NCI-H748 (cell line): ENCODE measurements at regions not wholly inside any gene's neighbourhood (a gene's known extent, or its start where the extent isn't known, plus 50 kb on each side); places are given as distances from the start of the nearest gene placed in this dataset.
"Not testable (repeated sequence)": the region's sequence is repeated elsewhere in the genome, so short reads cannot be mapped to it uniquely, and the experiment has no call there.

Source experiments
- DNase-seq: peaks from one replicate; lab custom pipeline; 2025; ENCODE audit not compliant: unreplicated experiment; lab: John Stamatoyannopoulos, UW

DNA sequence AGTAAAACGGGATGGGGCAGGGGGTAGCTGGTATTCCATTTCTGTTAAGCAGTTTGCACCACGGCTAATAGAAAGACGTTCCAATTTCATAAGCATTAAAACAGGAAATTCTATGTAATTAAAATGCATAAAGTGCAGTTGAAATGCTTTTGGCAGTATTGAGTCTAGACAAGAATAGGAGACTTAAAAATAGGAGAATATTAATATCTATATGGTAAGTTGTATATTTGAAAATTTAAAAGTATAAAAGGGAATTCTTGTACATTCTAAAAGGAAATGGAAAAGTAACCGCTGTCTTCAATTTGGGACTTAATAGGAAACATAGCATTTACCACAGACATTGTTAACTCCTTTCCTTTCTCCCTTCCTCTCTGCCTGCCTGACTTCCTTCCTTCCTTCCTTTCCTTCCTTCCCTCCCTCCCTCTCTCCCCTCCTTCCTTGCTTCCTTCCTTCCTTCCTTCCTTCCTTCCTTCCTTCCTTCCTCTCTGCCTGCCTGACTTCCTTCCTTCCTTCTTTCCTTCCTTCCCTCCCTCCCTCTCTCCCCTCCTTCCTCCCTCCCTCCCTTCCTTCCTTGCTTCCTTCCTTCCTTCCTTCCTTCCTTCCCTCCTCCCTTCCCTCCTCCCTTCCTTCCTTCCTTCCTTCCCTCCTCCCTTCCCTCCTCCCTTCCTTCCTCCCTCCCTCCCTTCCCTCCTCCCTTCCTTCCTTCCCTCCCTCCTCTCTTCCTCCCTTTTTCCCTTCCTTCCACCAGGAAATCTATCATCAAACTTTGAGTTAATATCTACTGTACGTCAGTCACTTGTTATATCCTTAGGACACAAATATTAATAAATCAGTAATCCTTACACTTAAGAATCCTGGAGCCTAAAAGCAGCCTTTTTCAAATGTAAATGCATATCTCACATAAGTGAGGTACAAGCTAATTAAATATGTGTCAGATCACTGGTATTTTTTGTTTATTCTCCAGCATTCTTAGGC, 1049.3 kb downstream of the GALC start:
- DNase-seq, result no peak

DNA sequence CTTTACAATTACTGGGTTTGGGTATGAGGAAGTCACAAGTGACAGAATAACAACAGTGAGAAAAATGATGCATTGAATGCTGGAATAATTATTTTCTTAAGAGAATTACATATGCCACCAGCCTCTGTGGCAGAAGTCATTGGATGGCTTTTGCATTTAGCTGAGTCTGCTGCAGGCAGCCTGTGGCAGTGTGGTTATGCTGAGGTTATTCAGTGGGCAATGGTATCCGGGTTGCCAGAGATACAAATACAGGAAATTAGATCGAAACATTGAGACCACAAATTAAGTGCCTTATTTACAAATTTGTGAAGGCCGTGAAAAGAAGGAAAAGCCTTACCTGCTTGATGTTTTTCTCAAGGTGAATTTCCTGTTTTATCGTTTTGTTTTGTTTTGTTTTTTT, 1050.0 kb downstream of the GALC start:
- no peak for DNase-seq

DNA sequence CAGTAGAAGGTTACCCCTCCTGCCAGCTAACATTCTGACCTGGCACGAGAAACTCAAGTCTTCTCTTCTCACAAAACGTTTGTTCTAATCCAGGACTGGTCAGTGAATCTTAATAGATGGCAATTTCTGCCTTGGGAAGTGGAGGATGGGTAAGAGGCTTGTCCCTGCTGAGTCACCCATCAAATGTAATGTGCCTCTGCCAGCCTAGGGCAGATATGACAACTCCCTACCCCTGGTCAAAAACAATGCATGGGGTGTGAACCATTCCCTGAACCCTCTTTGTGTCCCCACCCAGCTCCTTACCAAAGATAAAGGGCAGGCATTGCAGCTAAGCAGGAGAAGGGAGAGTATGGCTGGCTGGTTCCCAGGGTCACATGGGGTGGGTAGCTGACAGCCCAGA, 1052.9 kb downstream of the GALC start:
- DNase-seq, result no peak

DNA sequence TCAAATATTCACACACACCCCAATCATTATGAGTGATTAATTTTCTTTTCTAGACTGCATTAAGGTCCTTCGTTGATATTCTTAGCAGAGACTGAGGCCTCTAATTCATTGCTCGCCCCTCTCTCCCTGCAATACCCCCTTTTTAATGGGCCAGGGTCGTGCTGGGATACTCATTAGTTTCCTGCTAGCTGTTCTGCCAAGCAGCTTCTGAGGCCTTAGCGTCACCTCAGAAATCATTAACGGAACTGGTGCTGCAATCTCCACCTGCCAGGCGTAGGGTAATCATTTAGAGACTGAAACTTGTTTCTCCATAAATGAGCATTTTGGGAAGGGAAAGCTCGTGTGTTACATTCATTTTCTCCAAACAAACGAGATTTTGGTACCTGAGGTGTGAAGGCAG, 1054.7 kb downstream of the GALC start:
- DNase-seq, result no peak

DNA sequence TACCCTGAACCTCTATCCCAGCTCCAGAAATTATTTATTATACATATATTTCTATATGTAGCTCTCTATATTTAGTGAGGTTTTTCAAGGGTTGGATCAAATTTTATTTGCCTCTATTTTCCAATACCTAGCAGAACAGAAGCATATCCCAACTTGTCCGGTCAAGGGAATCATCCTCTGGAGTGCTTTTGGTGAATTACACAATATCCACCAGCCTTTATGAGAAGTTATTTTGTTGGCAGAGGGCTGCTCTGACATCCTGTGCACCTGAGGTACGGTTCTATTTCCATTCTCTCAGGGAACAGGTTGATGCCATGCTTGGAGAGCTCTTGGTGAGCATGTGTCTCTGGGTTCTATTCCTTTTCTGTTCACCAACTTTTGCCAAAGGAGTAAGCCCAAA, 1056.4 kb downstream of the GALC start:
- DNase-seq, result no peak

DNA sequence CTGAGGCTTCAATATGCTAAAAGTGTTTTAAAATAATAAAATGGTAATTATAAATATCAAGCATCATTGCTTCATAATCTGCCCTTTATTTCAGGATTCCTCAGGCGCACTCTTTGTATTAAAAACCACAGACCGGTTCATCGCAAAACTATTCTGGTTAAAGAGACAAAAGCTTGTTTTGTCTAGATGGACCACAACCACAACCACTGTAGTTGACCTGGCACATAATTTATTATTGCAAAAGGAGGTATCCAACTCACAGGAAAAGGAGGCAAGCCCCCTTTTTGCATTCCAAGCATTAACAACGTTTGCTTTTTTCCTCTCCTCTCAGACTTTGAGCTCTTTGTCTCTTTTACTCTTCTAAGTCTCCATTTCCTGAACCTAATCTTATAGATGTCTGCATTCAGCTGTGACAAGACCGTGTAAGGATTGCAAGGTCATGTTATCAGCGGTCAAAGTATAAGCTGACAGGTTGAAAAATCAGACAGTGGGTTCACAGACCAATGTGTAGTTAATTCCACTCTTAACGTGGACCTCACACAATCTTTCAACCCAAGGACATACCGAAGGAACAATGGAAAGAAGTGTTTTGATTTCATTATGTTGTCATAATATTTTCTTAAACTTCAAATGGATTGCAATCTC, 1057.6 kb downstream of the GALC start:
- DNase-seq, result no peak

DNA sequence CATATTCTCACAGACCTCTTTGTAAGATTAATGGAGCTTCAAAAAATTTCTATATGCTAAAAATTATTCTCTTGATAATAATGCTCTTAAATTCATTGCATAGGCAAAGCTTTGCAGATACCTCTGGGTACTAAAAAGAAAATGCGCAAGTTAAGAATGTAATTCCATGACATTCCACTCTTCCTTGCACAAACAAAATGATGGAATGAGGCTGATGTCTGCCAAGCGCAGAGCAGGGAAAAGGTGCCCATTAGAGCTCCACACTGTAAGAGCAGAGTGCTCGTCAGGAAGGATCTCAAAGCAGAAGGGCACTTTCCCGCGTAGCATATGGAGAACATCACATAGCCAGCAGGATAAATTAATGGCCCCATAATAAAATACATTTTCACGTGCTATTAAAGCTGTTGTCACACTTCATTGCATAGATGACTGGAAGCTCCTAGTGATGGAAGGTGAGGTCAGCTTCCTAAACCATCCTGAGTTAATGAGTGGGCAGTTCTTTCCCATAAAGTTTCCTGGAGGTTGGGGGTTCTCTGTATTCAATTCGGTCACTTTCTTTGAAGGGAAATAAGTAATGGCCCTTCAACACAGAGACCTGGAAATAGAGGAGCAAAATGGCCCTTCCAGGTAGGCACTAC, 1058.9 kb downstream of the GALC start:
- DNase-seq, result no peak

DNA sequence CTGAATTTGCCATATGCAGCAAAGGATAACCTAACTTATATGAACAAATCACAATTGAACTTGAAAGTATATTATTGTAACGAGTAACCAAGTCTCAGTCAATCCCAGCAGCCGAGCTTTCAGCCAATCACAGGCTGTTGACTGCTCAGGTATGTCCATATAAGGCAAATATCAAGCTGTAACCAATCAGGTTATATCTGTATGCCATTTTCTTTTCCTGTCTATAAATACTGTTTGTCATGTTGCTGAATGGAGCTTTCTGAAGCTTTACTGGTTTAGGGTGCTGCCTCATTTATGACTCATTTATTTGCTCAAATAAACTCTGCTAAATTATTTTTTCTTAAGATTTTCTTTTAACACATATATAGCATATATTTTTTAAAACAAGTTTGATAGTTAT, 1059.5 kb downstream of the GALC start:
- DNase-seq, result no peak

DNA sequence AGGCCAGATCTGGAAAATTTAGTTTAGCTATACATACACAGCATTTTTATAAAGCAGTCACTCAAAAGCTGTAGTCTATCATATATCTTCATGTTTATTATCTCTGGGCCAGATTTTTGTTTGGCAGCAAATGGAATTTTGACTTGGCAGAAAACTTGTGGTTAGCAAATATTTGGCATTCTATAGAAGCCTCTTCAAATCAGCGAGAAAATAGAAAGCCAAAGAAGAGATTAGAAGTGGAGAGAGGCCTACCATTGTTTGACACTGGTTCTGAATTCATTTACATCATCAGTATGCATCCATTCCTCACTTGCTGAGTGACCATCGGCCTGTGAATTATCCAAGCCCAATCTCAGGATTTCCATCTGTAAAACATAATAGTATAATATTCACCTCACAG, 1077.6 kb downstream of the GALC start:
- no peak for DNase-seq

DNA sequence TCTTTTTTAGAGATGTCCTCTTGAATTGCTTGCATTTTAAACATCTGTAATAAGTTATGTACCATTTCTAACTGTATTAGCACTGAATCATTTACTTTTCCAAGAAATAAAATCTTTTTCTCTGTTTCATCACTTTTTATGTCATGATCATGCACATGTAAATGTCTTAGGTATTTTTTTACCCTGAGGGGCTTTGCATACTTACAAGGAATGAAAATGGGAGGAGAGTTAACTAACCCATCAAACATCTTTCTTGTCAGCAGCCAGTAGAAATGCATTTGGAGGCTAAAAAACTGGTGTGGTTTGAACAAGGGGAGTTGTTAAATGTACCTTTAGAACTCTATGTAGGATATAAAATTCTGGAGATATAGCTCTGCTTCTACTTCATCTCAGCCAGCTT, 1080.3 kb downstream of the GALC start:
- DNase-seq, result no peak

DNA sequence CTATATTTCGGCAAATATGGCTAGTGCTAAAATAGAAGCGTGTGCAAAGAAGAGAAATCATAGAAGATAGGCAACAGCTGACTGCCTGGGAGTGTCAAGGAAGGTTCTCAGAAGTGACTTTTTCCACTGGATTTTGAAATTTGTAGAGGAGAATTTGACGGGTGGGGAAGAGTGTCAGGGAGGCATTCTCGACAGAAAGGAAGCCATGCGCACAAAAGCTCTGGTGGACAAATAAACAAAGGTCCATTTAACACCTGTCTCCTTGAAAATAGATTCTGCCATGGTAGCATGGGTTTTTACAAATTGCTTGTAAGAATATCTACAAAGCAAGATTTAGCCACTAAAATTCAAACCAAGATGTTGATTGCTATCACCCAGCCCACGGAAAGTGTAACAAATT, 1081.5 kb downstream of the GALC start:
- DNase-seq, result no peak

DNA sequence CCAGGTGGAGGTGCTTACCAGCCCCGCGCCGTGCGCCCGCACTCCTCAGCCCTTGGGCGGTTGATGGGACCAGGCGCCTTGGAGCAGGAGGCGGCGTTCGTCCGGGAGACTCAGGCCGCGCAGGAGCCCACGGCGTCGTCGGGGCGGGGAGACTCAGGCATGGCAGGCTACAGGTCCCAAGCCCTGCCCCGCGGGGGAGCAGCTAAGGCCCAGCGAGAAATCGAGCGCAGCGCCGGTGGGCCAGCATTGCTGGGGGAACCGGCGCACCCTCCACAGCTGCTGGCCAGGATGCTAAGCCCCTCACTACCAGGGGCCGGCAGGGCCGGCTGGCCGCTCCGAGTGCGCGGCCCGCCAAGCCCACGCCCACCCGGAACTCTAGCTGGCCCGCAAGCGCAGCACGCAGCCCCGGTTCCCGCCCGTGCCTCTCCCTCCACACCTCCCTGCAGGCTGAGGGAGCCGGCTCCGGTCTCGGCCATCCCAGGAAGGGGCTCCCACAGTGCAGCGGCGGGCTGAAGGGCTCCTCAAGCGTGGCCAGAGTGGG, 1087.5 kb downstream of the GALC start:
- not testable (repeated sequence) for DNase-seq

DNA sequence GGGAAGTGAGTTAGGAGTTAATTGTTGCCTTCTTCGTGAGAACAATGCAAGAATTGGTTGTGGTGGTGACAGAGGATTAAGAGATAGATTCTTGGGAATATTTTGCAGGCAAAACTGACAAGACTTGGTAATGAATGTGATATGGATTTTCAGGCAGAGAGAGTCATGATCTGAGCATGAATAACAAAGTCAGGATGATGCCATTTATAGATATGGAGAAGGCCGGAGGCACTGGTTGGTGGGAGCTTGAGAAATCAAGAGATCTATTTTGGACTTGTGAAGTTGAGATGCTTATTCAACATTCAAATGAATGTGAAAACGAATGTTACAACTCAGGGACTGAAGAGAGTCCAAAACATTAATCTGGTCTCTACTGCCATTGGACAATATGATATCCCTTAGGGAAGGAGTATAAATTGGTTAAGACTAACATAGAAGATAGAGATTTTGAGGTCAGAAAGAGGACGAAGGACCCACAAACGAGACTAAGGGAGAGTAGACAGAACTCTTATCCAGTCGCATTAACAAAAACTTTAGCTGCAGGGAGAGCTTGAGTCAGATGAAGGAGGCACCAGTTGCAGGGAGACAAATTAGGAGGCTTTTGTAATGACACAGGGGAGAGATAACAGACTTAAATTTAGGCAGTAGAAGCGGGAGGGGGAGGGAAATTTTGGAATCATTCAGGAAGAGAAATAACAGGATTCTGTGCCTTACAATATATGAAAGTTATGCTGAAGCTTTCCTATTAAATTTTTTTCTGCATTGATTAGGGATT, 1090.6 kb downstream of the GALC start:
- no peak for DNase-seq

DNA sequence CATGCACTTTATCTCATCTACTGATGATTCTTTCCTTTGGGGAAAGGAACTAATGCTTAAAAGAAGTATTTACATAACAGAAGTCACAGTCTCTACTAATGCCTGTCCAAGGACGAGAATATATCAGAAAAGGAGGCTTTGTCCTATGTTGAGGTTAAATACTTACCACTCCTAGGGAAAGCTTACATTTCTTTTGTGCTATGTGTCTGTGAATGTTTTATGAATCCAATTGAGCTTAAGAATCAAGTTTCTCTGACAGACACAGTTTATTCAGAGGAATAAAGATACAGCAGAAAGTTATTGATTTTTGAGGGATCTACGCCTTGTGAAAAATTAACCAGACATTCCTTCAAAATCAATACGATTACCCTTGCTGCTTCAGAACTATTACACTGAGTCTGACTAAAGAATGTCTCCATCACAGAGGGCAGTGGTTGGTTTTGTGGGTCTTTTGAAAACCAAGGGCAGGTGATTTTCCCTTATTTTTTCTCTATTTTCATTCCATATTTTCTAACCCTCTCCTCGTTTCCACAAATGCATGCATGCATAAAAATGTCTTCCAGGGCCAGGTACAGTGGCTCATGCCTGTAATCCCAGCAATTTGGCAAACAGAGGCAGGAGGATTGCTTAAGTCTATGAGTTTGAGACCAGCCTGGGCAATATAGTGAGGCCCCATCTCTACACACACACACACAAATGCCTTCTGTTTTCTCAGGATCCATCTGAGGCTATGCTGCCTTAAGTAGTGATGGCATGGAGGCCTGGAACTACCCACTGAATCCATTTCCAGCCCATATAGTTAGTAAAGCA, 1095.1 kb downstream of the GALC start:
- DNase-seq, result no peak

DNA sequence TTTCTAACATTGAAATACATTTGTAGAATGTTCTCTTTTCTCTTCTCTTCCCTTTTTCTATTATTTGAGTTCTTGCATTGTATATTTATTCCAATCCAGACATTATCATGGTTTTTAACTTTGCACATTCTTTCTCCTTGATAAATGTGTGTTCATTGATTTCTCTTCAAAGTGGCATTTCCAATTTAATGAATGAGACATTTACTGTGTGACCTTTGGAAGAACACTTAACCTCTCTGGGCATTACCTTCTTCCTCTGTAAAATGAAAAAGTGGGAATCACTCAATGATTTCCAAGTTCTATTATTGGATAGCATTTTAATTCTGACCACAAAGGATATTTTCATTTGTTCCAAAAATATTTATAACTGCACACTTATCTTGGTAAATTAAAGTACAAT, 1095.8 kb downstream of the GALC start:
- DNase-seq, result no peak

DNA sequence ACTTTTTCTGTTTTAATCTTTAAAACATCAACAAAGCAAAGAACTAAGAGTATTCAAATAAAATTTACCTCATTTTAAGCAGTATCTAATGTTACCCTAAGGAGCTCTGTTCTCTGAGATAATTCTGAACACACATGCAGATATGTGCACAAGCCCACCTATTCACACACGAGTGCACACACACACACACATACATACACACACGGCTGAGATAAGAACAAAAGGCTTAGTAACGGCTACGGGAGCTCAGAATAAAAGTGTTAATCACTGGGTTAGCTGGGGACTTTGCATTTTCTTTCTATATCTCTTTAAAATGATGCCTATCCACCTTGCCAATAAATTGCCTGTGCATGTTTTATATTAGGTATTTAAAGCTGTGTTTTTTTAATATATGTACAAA, 1096.3 kb downstream of the GALC start:
- DNase-seq, result no peak

DNA sequence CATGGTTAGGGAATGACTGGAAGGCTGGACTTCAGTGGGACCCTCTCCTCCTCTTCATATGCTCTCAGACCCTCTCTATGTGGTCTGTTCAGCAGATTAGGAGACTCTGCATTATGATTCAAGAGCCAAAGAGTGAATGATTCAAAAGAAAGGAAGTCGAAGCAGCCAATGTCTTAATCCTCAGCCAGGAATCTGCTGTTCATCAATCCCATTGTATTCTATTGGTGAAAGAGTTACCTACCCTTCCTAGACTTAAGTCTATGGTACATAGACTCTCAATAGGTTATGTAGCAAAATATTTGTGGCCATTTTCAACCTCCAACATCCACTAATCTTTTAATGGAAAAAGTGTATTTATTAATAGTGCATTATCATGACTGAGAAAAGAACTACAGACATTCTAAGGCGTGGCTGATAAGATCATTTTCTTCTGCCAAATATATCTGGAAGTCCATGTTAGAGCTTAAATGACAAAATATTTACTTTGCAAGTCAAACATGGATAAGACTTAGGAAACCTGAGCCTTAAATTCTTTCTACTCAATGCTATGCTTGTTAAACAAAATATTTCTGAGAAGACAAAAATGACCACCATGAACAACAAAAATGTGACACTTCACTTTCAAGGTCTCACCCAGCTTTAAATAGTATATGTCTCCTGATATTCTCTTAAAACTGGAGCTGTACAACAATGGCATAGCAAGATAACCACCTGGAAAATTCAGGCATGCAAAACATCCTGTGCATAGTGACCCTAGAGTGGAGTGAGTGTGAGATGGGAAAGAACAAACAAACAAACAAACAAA, 1100.6 kb downstream of the GALC start:
- no peak for DNase-seq

DNA sequence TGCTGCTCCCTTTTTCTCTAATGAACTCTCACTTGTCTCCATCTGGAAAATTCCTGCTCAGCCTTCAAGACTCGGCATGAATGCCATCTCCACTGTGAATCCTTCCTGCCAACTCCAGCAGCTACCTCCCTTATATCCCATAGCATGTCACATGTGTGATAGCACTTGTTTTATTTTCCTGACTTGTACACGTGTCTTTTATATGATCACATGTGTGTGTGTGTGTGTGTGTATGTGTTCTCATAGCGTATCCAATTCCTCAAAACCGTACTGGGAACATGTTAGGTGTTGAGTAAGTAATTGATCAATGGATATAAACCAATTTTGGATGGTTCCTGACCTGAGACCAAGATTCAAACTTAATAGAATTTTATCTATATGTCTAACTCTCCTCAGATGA, 1107.7 kb downstream of the GALC start:
- DNase-seq, result no peak

DNA sequence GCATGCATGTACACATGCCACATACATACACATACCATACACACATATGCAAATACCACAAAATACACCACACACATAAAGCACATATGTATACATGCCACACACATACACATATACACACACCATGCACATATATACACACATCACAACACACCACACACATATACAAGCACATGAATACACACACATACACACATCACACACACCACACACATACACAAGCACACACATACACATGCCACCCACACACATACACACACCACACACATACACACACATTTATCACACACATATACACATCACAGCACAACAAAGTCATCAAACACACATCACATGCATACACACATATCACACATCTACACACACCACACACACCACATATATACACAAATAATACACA, 1108.5 kb downstream of the GALC start:
- no peak for DNase-seq
